ENCODE measurements at regions not wholly inside any gene's neighbourhood (a gene's known extent, or its start where the extent isn't known, plus 50 kb on each side); places are given as distances from the start of the nearest gene placed in this dataset.
A peak's percentile ranks its signal among the peaks of the same experiment; 100 is the strongest.

GRCh38 chr6:7050004-7050403, 57.8 kb upstream of the RREB1 start:
- no peak overlapping the region for H3K4me3 ChIP-seq
- no peak overlapping the region for H3K27ac ChIP-seq
- H3K36me3 ChIP-seq, result no peaks in the 10 kb centered on the region
- H3K27me3 ChIP-seq, result no peaks in the 10 kb centered on the region
- peaks cover 0 to 20% (median 12%) of the 10 kb centered on the region in 4 donors for H3K4me1 ChIP-seq
- WGBS, 2 donors, result 70 to 79% methylated on average over 2 of the region's 2 CpGs
- no peak for DNase-seq
- intact Hi-C loops (cut with DNase I), result loop anchor here (2.0 to 5.0 kb wide), 2 partner anchors 57 to 192 kb away; partner anchors contain the start of gene RREB1
- no peaks in the 10 kb centered on the region for H3K9me3 ChIP-seq
- TF ChIP-seq POLR2A (IDR thresholded peaks at IDR 0.05) (no peak), EP300 (IDR thresholded peaks at IDR 0.05) (no peak), POLR2AphosphoS5 (IDR thresholded peaks at IDR 0.05) (no peak)
- TF ChIP-seq, protein P1, sequence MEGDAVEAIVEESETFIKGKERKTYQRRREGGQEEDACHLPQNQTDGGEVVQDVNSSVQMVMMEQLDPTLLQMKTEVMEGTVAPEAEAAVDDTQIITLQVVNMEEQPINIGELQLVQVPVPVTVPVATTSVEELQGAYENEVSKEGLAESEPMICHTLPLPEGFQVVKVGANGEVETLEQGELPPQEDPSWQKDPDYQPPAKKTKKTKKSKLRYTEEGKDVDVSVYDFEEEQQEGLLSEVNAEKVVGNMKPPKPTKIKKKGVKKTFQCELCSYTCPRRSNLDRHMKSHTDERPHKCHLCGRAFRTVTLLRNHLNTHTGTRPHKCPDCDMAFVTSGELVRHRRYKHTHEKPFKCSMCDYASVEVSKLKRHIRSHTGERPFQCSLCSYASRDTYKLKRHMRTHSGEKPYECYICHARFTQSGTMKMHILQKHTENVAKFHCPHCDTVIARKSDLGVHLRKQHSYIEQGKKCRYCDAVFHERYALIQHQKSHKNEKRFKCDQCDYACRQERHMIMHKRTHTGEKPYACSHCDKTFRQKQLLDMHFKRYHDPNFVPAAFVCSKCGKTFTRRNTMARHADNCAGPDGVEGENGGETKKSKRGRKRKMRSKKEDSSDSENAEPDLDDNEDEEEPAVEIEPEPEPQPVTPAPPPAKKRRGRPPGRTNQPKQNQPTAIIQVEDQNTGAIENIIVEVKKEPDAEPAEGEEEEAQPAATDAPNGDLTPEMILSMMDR (IDR thresholded peaks at IDR 0.05), result no peak

- peak; percentile 69 for DNase-seq
- peak overlapping the region; percentile 46 to 79 (median 58) for H3K4me3 ChIP-seq
- H3K27ac ChIP-seq, result peak overlapping the region; percentile 65 to 82 (median 76)
- H3K36me3 ChIP-seq, result no peaks in the 10 kb centered on the region
- intact Hi-C loops (cut with DNase I), result loop anchor here (2.0 to 5.0 kb wide), 2 partner anchors 56 to 191 kb away; partner anchors contain the start of gene RREB1
- 4 to 12% methylated on average over 68 of the region's 68 CpGs for WGBS, 2 donors
- TF ChIP-seq POLR2A (IDR thresholded peaks at IDR 0.05) (no peak), EP300 (IDR thresholded peaks at IDR 0.05) (no peak), POLR2AphosphoS5 (IDR thresholded peaks at IDR 0.05) (no peak)
- TF ChIP-seq, protein P1 (IDR thresholded peaks at IDR 0.05), result no peak
- H3K4me1 ChIP-seq, result peaks cover 0 to 20% (median 12%) of the 10 kb centered on the region in 4 donors
- H3K27me3 ChIP-seq, result no peaks in the 10 kb centered on the region
- H3K9me3 ChIP-seq, result no peaks in the 10 kb centered on the region
Measured at GRCh38 chr6:7050872-7051779, 56.6 kb upstream of the RREB1 start.

DNA sequence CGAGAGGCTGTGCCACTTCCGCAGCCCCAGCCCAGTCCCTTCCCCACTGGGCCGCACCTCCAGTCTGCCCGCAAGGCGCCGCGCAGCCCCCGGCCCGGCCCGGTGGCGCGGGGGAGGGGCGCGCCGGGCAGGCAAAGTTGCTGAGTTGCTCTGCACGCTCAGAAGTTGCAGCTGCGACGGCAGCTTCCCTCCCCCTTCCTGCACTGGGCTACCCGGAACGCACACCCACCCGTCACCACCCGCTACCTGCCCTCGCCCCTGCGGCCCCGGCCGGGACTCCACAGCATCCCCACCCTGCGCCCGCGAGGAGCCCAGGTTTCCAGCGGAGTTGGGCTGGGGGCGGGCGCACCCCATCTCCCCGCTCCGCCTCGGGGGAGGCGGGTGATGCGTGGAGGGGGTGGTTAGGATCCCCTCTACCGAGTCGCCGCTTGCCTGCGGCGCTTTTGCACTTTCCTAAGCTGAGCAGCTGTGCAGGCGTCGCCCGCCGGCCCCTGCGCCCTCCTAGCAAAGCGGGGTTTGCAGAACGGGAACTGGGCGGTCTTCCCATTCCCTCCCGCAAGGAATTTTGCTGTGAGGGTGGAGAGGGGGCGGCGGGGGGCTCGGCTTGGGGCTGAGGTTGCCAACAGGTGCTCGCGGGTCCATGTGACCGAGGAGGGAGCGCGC, 55.9 kb upstream of the RREB1 start:
- H3K4me3 ChIP-seq, result peak overlapping the region; percentile 46 to 79 (median 58)
- peak overlapping the region; percentile 65 to 82 (median 76) for H3K27ac ChIP-seq
- no peaks in the 10 kb centered on the region for H3K27me3 ChIP-seq
- no peaks in the 10 kb centered on the region for H3K36me3 ChIP-seq
- WGBS, 2 donors, result 0 to 1% methylated on average over 59 of the region's 59 CpGs
- TF ChIP-seq EP300 (IDR thresholded peaks at IDR 0.05), result no peak
- no peak for TF ChIP-seq POLR2A (IDR thresholded peaks at IDR 0.05)
- no peak for TF ChIP-seq POLR2AphosphoS5 (IDR thresholded peaks at IDR 0.05)
- TF ChIP-seq, protein P1 (IDR thresholded peaks at IDR 0.05), result no peak
- peaks cover 0 to 20% (median 12%) of the 10 kb centered on the region in 4 donors for H3K4me1 ChIP-seq
- DNase-seq, result peak; percentile 77
- no peaks in the 10 kb centered on the region for H3K9me3 ChIP-seq
- intact Hi-C loops (cut with DNase I), result loop anchor here (2.0 to 5.0 kb wide), 2 partner anchors 55 to 190 kb away; partner anchors contain the start of gene RREB1

GRCh38 chr6:7052443-7053011, 55.2 kb upstream of the RREB1 start:
- DNase-seq, result peak; percentile 80
- Histone ChIP-seq H3K27me3 (no peaks in the 10 kb centered on the region), H3K9me3 (no peaks in the 10 kb centered on the region), H3K4me1 (peaks cover 0 to 20% (median 12%) of the 10 kb centered on the region in 4 donors), H3K4me3 (peak overlapping the region; percentile 46 to 79 (median 58)), H3K36me3 (no peaks in the 10 kb centered on the region), H3K27ac (peak overlapping the region; percentile 65 to 82 (median 76))
- TF ChIP-seq POLR2AphosphoS5 (IDR thresholded peaks at IDR 0.05), result peak in 2 of 4 donors; percentile 16 to 33
- TF ChIP-seq, protein P1 (IDR thresholded peaks at IDR 0.05), result no peak
- intact Hi-C loops (cut with DNase I), result loop anchor here (5.0 kb wide), 1 partner anchor 190 kb away; no protein-coding TSS in a partner anchor
- 2 to 4% methylated on average over 31 of the region's 31 CpGs for WGBS, 2 donors
